A673 (cell line): ENCODE measurements at regions not wholly inside any gene's neighbourhood (a gene's known extent, or its start where the extent isn't known, plus 50 kb on each side); places are given as distances from the start of the nearest gene placed in this dataset.

Experiments
- BruUV-seq: library from RNA; stranded (reverse); fragments of 400-500 nt; replicated peaks from 2 replicates; lab custom pipeline; 2021; lab: Mats Ljungman, UMichigan
- CTCF ChIA-PET: fragments of 300-600 bp; sonication (Branson Sonifier 250); formaldehyde crosslinking; loops from one replicate; lab custom pipeline; 2022; ENCODE audit warnings: antibody characterized with exemption; lab: Charles Lee
- POLR2A ChIA-PET: fragments of 300-600 bp; sonication (Branson Sonifier 250); formaldehyde crosslinking; loops from one replicate; lab custom pipeline; 2022; ENCODE audit warnings: antibody characterized with exemption; ENCODE audit not compliant: low non-redundant PET; lab: Charles Lee
- DNase-seq: peaks from one replicate; pipeline ENCODE4 v3.0.0-alpha.2; 2015; ENCODE audit warnings: low spot score
- H3K27ac ChIP-seq: fragments of 200-600 bp; sonication (generic); 2 replicates; pipeline ENCODE4 v1.5.1; 2016; ENCODE audit warnings: mixed run types, low read depth, mild to moderate bottlenecking, mixed read lengths, antibody characterized with exemption, low read length; ENCODE audit not compliant: poor library complexity, severe bottlenecking
- H3K27me3 ChIP-seq: fragments of 200-600 bp; sonication (generic); replicated peaks from 2 replicates; pipeline ENCODE4 v1.6.1; 2017; ENCODE audit warnings: mixed run types, low read depth, mild to moderate bottlenecking, mixed read lengths, antibody characterized with exemption, low read length; ENCODE audit not compliant: insufficient read depth, poor library complexity
- H3K36me3 ChIP-seq: fragments of 200-600 bp; sonication (generic); 2 replicates; pipeline ENCODE4 v1.6.1; 2016; ENCODE audit warnings: mixed run types, mild to moderate bottlenecking, mixed read lengths, antibody characterized with exemption, low read length; ENCODE audit not compliant: insufficient read depth, poor library complexity, severe bottlenecking
- H3K4me1 ChIP-seq: fragments of 200-600 bp; sonication (generic); 2 replicates; pipeline ENCODE4 v1.6.1; 2017; ENCODE audit warnings: mixed run types, mild to moderate bottlenecking, mixed read lengths, antibody characterized with exemption, low read length; ENCODE audit not compliant: insufficient read depth, poor library complexity, severe bottlenecking
- H3K4me3 ChIP-seq: fragments of 200-600 bp; sonication (generic); 2 replicates; pipeline ENCODE4 v1.5.1; 2016; ENCODE audit warnings: low read depth, mixed run types, mild to moderate bottlenecking, mixed read lengths, low read length; ENCODE audit not compliant: poor library complexity, severe bottlenecking
- H3K9me3 ChIP-seq: fragments of 200-600 bp; sonication (generic); 2 replicates; pipeline ENCODE4 v1.6.1; 2016; ENCODE audit warnings: mixed run types, low read depth, mild to moderate bottlenecking, mixed read lengths, antibody characterized with exemption, low read length; ENCODE audit not compliant: poor library complexity, severe bottlenecking
- EZH2 ChIP-seq: fragments of 200-600 bp; sonication (generic); IDR thresholded peaks from 2 replicates; pipeline ENCODE4 v1.6.1; 2017; ENCODE audit warnings: borderline replicate concordance, low read depth, mild to moderate bottlenecking, mixed read lengths, antibody characterized with exemption, low read length; ENCODE audit not compliant: poor library complexity, severe bottlenecking
- intact Hi-C: fragments of 100-400 bp; cut with micrococcal nuclease; formaldehyde crosslinking; loops from one replicate; pipeline ENCODE4 v1.10.0; 2022; ENCODE audit not compliant: unreplicated experiment
- TF ChIP-seq, protein P1 (sequence below): fragments of 300-800, 200-600 bp; sonication (generic); conservative IDR thresholded peaks from 2 replicates; pipeline ENCODE4 v1.5.1; 2017; ENCODE audit warnings: low read depth, mild to moderate bottlenecking, antibody characterized with exemption, low read length, moderate library complexity, mixed read lengths

GRCh38 chr3:118744186-118744585, 290.5 kb downstream of the IGSF11 start:
- DNase-seq, result no peak
- no peak overlapping the region for H3K27ac ChIP-seq
- intact Hi-C loops, result no loop called here
- no peaks in the 10 kb centered on the region for H3K9me3 ChIP-seq
- CTCF ChIA-PET, result no interaction called here
- no peaks in the 10 kb centered on the region for H3K4me1 ChIP-seq
- no peak overlapping the region for H3K4me3 ChIP-seq
- BruUV-seq, result no TSS peak
- H3K36me3 ChIP-seq, result no peaks in the 10 kb centered on the region
- TF ChIP-seq, protein P1, sequence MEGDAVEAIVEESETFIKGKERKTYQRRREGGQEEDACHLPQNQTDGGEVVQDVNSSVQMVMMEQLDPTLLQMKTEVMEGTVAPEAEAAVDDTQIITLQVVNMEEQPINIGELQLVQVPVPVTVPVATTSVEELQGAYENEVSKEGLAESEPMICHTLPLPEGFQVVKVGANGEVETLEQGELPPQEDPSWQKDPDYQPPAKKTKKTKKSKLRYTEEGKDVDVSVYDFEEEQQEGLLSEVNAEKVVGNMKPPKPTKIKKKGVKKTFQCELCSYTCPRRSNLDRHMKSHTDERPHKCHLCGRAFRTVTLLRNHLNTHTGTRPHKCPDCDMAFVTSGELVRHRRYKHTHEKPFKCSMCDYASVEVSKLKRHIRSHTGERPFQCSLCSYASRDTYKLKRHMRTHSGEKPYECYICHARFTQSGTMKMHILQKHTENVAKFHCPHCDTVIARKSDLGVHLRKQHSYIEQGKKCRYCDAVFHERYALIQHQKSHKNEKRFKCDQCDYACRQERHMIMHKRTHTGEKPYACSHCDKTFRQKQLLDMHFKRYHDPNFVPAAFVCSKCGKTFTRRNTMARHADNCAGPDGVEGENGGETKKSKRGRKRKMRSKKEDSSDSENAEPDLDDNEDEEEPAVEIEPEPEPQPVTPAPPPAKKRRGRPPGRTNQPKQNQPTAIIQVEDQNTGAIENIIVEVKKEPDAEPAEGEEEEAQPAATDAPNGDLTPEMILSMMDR, result no peak
- TF ChIP-seq EZH2, result no peak
- POLR2A ChIA-PET, result no interaction called here
- no peaks in the 10 kb centered on the region for H3K27me3 ChIP-seq

DNA sequence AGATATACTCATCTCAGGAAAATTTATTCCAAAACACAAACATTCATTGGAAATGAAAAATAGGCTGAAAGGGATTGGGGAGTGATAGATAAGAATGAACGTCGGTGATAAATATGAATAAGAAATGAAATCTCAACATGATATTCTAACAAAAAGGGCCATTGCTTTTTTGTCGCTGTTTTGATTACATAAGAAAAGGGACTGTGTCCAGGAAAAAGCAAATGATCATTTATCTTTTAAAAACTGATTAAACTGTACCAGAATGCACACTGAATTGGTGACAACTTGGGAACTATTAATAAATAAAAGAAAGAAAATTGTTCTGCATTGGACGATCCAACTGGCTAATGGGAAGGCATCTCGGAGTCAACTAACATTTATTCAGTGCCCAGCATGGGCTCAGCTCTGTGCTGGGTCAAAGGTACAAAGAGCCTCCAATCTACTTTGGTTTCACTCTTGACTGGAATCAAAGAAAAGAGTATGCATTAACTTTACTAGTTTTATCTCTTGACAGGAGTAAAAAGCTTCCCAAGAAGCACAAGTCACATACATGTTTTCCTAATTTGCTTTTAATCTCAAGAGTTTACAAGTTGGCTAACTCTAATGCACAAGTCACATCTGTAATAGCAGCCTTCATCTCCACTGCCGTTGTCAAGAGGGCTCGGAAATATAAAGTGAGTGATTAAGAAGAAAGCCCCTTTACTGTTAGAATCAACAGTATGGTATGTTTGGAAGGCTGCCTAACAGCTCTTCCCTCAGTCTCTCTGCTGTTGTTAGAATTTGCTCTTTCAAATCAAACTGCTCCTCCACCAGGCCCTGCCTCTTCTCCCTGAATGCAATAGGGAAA, 280.0 kb downstream of the IGSF11 start:
- POLR2A ChIA-PET, result no interaction called here
- CTCF ChIA-PET, result no interaction called here
- Histone ChIP-seq H3K4me1 (no peaks in the 10 kb centered on the region), H3K27me3 (no peaks in the 10 kb centered on the region), H3K36me3 (no peaks in the 10 kb centered on the region), H3K9me3 (no peaks in the 10 kb centered on the region), H3K27ac (no peak overlapping the region), H3K4me3 (no peak overlapping the region)
- no TSS peak for BruUV-seq
- intact Hi-C loops, result no loop called here
- TF ChIP-seq, protein P1, result no peak
- TF ChIP-seq EZH2, result no peak
- no peak for DNase-seq

GRCh38 chr3:118755253-118755801, 279.3 kb downstream of the IGSF11 start:
- no peak for DNase-seq
- H3K4me3 ChIP-seq, result no peak overlapping the region
- CTCF ChIA-PET, result no interaction called here
- BruUV-seq, result no TSS peak
- intact Hi-C loops, result no loop called here
- no peak overlapping the region for H3K27ac ChIP-seq
- TF ChIP-seq, protein P1, result no peak
- no peak for TF ChIP-seq EZH2
- H3K9me3 ChIP-seq, result no peaks in the 10 kb centered on the region
- no peaks in the 10 kb centered on the region for H3K27me3 ChIP-seq
- no peaks in the 10 kb centered on the region for H3K4me1 ChIP-seq
- POLR2A ChIA-PET, result no interaction called here
- H3K36me3 ChIP-seq, result no peaks in the 10 kb centered on the region
